GM12878 (cell line): ENCODE measurements at regions not wholly inside any gene's neighbourhood (a gene's known extent, or its start where the extent isn't known, plus 50 kb on each side); places are given as distances from the start of the nearest gene placed in this dataset.

Experiments used
- CREB1 ChIP-seq: IDR thresholded peaks from 2 replicates; pipeline ENCODE4 v1.6.1; 2012; ENCODE audit warnings: low read depth, mild to moderate bottlenecking, inconsistent platforms
- ZNF217 ChIP-seq: fragments of 450-650 bp; IDR thresholded peaks from 2 replicates; pipeline ENCODE4 v1.6.1; 2017; ENCODE audit warnings: antibody characterized with exemption, mild to moderate bottlenecking
- ZNF622 ChIP-seq: fragments of 450-650 bp; IDR thresholded peaks from 2 replicates; pipeline ENCODE4 v1.6.1; 2017; ENCODE audit warnings: mild to moderate bottlenecking, inconsistent platforms

- TF ChIP-seq ZNF217 (no peak), CREB1 (no peak), ZNF622 (no peak)
Observed at GRCh38 chr9:129290606-129291005, 112.5 kb upstream of the IER5L start.
